ENCODE measurements at regions not wholly inside any gene's neighbourhood (a gene's known extent, or its start where the extent isn't known, plus 50 kb on each side); places are given as distances from the start of the nearest gene placed in this dataset.

- TF ChIP-seq CTCF (IDR thresholded peaks at IDR 0.05; ENCODE audit: low read depth, low read length, missing input control) (no peak), FOXA1 (IDR thresholded peaks at IDR 0.05) (no peak), SP1 (IDR thresholded peaks at IDR 0.05) (no peak)
Observed at GRCh38 chr3:105979961-105980360, 111.1 kb upstream of the CBLB start.

Measured in liver (tissue), 3 donors.